Panc1 (cell line): ENCODE measurements at regions not wholly inside any gene's neighbourhood (a gene's known extent, or its start where the extent isn't known, plus 50 kb on each side); places are given as distances from the start of the nearest gene placed in this dataset.

ENCODE experiments used
- ATAC-seq: fragments of 200-7000 bp; cut with Tn5 transposase; 2 replicates; pipeline ENCODE4 v1.9.1; 2020; ENCODE audit warnings: mild to moderate bottlenecking, moderate library complexity
- BruUV-seq: library from RNA; stranded (reverse); fragments of 400-500 nt; replicated peaks from 2 replicates; lab custom pipeline; 2021; lab: Mats Ljungman, UMichigan
- CTCF ChIA-PET: fragments of 300-600 bp; sonication (Branson Sonifier 250); formaldehyde crosslinking; loops from one replicate; lab custom pipeline; 2022; ENCODE audit warnings: antibody characterized with exemption; lab: Charles Lee
- POLR2A ChIA-PET: fragments of 300-600 bp; sonication (Branson Sonifier 250); formaldehyde crosslinking; loops from one replicate; lab custom pipeline; 2022; ENCODE audit warnings: antibody characterized with exemption; lab: Charles Lee
- DNase-seq: peaks from one replicate; pipeline ENCODE4 v3.0.0-alpha.2; 2010; ENCODE audit warnings: low read depth, low spot score
- H3K27ac ChIP-seq: 2 replicates; pipeline ENCODE4 v1.5.1; 2011; ENCODE audit warnings: mild to moderate bottlenecking, low read length, inconsistent platforms
- H3K27me3 ChIP-seq: fragments of 200-500 bp; sonication (Bioruptor generic); 2 replicates; pipeline ENCODE4 v1.6.0; 2014; ENCODE audit warnings: low read length, inconsistent platforms; ENCODE audit not compliant: control insufficient read depth, insufficient read depth
- H3K36me3 ChIP-seq: fragments of 200-500 bp; sonication (Bioruptor generic); 2 replicates; pipeline ENCODE4 v1.5.1; 2014; ENCODE audit warnings: inconsistent platforms, mild to moderate bottlenecking, low read length, moderate library complexity; ENCODE audit not compliant: control insufficient read depth, insufficient read depth
- H3K4me1 ChIP-seq: 2 replicates; pipeline ENCODE4 v1.5.1; 2011; ENCODE audit warnings: inconsistent platforms, mild to moderate bottlenecking, low read length, moderate library complexity; ENCODE audit not compliant: control insufficient read depth, insufficient read depth
- H3K4me3 ChIP-seq, 2 experiments: 2 replicates each; pipeline ENCODE4 v1.5.1; 2011 to 2012; ENCODE audit warnings: low read depth in 2 of 2, low read length in 2 of 2, mild to moderate bottlenecking in 2 of 2, inconsistent platforms in 1 of 2, moderate library complexity in 1 of 2
- H3K9me3 ChIP-seq: fragments of 200-500 bp; sonication (Bioruptor generic); 2 replicates; pipeline ENCODE4 v1.5.1; 2014; ENCODE audit warnings: low read depth, mild to moderate bottlenecking, inconsistent platforms, low read length, moderate library complexity; ENCODE audit not compliant: control insufficient read depth, insufficient read depth
- CTCF ChIP-seq: fragments of 450-650 bp; IDR thresholded peaks from 2 replicates; pipeline ENCODE4 v1.5.1; 2017; ENCODE audit warnings: mild to moderate bottlenecking
- POLR2AphosphoS5 ChIP-seq: IDR thresholded peaks from 2 replicates; pipeline ENCODE4 v1.6.1; 2012; ENCODE audit warnings: mild to moderate bottlenecking, low read depth, low read length, moderate library complexity
- SIN3A ChIP-seq: IDR thresholded peaks from 2 replicates; pipeline ENCODE4 v1.6.1; 2012; ENCODE audit warnings: low read depth, mild to moderate bottlenecking, low read length, moderate library complexity, borderline replicate concordance; ENCODE audit not compliant: insufficient read depth
- TCF7L2 ChIP-seq: IDR thresholded peaks from 2 replicates; pipeline ENCODE4 v1.6.1; 2011; ENCODE audit warnings: mild to moderate bottlenecking, low read depth, low read length, inconsistent platforms
- in situ Hi-C: cut with HindIII; loops from 2 replicates; pipeline ENCODE4 v1.10.0; 2016; ENCODE audit warnings: low sequenced_read_pairs, low pct_unique_long_range_greater_than_20kb
- intact Hi-C: fragments of 100-400 bp; cut with micrococcal nuclease; formaldehyde crosslinking; loops from one replicate; pipeline ENCODE4 v1.10.0; 2022; ENCODE audit not compliant: unreplicated experiment
- TF ChIP-seq, protein P1 (sequence below), 2 experiments: IDR thresholded peaks; 2 replicates each; pipeline ENCODE4 v1.6.1; 2011 to 2012; ENCODE audit warnings: low read depth in 2 of 2, control low read depth in 1 of 2, low read length in 1 of 2, mild to moderate bottlenecking in 1 of 2, moderate library complexity in 1 of 2; ENCODE audit not compliant: insufficient read depth in 1 of 2

- no TSS peak for BruUV-seq
- no peaks in the 10 kb centered on the region for H3K4me1 ChIP-seq
- no peaks in the 10 kb centered on the region for H3K36me3 ChIP-seq
- DNase-seq (no peak), ATAC-seq (no peak)
- POLR2A ChIA-PET, result no interaction called here
- intact Hi-C loops, result no loop called here
- in situ Hi-C loops, result no loop called here
- CTCF ChIA-PET, result no interaction called here
- no peaks in the 10 kb centered on the region for H3K9me3 ChIP-seq
- no peak overlapping the region for H3K4me3 ChIP-seq
- H3K27ac ChIP-seq, result no peak overlapping the region
- H3K27me3 ChIP-seq, result no peaks in the 10 kb centered on the region
- TF ChIP-seq CTCF, result no peak
- no peak for TF ChIP-seq TCF7L2
- no peak for TF ChIP-seq SIN3A
- TF ChIP-seq, protein P1, sequence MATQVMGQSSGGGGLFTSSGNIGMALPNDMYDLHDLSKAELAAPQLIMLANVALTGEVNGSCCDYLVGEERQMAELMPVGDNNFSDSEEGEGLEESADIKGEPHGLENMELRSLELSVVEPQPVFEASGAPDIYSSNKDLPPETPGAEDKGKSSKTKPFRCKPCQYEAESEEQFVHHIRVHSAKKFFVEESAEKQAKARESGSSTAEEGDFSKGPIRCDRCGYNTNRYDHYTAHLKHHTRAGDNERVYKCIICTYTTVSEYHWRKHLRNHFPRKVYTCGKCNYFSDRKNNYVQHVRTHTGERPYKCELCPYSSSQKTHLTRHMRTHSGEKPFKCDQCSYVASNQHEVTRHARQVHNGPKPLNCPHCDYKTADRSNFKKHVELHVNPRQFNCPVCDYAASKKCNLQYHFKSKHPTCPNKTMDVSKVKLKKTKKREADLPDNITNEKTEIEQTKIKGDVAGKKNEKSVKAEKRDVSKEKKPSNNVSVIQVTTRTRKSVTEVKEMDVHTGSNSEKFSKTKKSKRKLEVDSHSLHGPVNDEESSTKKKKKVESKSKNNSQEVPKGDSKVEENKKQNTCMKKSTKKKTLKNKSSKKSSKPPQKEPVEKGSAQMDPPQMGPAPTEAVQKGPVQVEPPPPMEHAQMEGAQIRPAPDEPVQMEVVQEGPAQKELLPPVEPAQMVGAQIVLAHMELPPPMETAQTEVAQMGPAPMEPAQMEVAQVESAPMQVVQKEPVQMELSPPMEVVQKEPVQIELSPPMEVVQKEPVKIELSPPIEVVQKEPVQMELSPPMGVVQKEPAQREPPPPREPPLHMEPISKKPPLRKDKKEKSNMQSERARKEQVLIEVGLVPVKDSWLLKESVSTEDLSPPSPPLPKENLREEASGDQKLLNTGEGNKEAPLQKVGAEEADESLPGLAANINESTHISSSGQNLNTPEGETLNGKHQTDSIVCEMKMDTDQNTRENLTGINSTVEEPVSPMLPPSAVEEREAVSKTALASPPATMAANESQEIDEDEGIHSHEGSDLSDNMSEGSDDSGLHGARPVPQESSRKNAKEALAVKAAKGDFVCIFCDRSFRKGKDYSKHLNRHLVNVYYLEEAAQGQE (IDR thresholded peaks at IDR 0.05; ENCODE audit: insufficient read depth in 1 of 2, low read depth in 2 of 2, low read length in 1 of 2), result no peak
- TF ChIP-seq POLR2AphosphoS5, result no peak
These were observed 631.8 kb upstream of the NOX3 start for GRCh38 chr6:156087487-156087886.

DNA sequence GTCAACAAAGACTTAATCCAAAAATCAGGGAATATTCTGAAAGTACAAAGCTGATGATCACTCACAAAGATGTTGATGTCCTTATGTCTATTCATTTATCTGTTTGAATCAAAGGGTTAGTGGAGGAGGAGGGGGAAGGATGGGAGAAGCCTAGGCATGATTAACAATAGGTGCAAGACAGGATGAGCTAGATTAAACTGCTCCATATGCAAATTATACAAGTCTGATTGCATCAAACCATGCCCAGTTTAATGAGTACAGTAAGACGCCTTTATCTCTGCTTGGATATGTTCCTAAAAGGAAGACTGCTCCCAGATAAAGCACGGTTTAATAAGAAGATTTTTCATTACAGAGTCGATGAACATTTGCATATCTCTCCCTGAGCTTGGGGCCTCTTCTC lies 626.4 kb upstream of the NOX3 start:
- POLR2A ChIA-PET, result no interaction called here
- Histone ChIP-seq H3K9me3 (no peaks in the 10 kb centered on the region), H3K27me3 (no peaks in the 10 kb centered on the region), H3K27ac (no peak overlapping the region), H3K36me3 (no peaks in the 10 kb centered on the region), H3K4me1 (no peaks in the 10 kb centered on the region), H3K4me3 (no peak overlapping the region)
- CTCF ChIA-PET, result no interaction called here
- no peak for DNase-seq
- TF ChIP-seq, protein P1 (IDR thresholded peaks at IDR 0.05; ENCODE audit: insufficient read depth in 1 of 2, low read depth in 2 of 2, low read length in 1 of 2), result no peak
- no peak for TF ChIP-seq POLR2AphosphoS5
- no peak for TF ChIP-seq TCF7L2
- no peak for TF ChIP-seq SIN3A
- no peak for TF ChIP-seq CTCF
- no peak for ATAC-seq
- intact Hi-C loops (no loop called here), in situ Hi-C loops (no loop called here)
- no TSS peak for BruUV-seq
